ENCODE measurements at regions not wholly inside any gene's neighbourhood (a gene's known extent, or its start where the extent isn't known, plus 50 kb on each side); places are given as distances from the start of the nearest gene placed in this dataset.

- no peak for TF ChIP-seq CTCF (IDR thresholded peaks at IDR 0.05; ENCODE audit: poor library complexity)
- no peak for TF ChIP-seq EZH2phosphoT487 (IDR thresholded peaks at IDR 0.05; ENCODE audit: low read depth, severe bottlenecking, unreplicated experiment)
- TF ChIP-seq EZH2 (IDR thresholded peaks at IDR 0.05; ENCODE audit: borderline replicate concordance): no peak
Measured at GRCh38 chr19:31658993-31659896, 310.0 kb upstream of the TSHZ3 start.
